Neural crest cell (in vitro differentiated cells): ENCODE measurements at regions not wholly inside any gene's neighbourhood (a gene's known extent, or its start where the extent isn't known, plus 50 kb on each side); places are given as distances from the start of the nearest gene placed in this dataset.

Source experiments
- DNase-seq: peaks from one replicate; pipeline ENCODE4 v3.0.0; 2021; ENCODE audit warnings: low read depth, mixed read lengths, low spot score
- H3K27ac Mint-ChIP-seq: one replicate; pipeline ENCODE4 v1.8.0; 2021; ENCODE audit warnings: mild to moderate bottlenecking, mixed read lengths; ENCODE audit not compliant: unreplicated experiment
- H3K27me3 Mint-ChIP-seq: 2 replicates; pipeline ENCODE4 v1.8.0; 2021; ENCODE audit warnings: low read depth, mild to moderate bottlenecking, mixed read lengths
- H3K36me3 Mint-ChIP-seq: 2 replicates; pipeline ENCODE4 v1.8.0; 2021; ENCODE audit warnings: low read depth, mild to moderate bottlenecking, mixed read lengths
- H3K4me1 Mint-ChIP-seq: 2 replicates; pipeline ENCODE4 v1.8.0; 2021; ENCODE audit warnings: mixed read lengths
- H3K4me3 Mint-ChIP-seq: one replicate; pipeline ENCODE4 v1.8.0; 2021; ENCODE audit warnings: mild to moderate bottlenecking, mixed read lengths
- H3K9me3 Mint-ChIP-seq: 2 replicates; pipeline ENCODE4 v1.8.0; 2021; ENCODE audit warnings: mixed read lengths
- TF ChIP-seq, protein P1 (sequence below): fragments of 200-600 bp; sonication (generic); conservative IDR thresholded peaks from 2 replicates; pipeline ENCODE4 v1.5.0; 2021; ENCODE audit warnings: antibody characterized with exemption, mild to moderate bottlenecking

DNA sequence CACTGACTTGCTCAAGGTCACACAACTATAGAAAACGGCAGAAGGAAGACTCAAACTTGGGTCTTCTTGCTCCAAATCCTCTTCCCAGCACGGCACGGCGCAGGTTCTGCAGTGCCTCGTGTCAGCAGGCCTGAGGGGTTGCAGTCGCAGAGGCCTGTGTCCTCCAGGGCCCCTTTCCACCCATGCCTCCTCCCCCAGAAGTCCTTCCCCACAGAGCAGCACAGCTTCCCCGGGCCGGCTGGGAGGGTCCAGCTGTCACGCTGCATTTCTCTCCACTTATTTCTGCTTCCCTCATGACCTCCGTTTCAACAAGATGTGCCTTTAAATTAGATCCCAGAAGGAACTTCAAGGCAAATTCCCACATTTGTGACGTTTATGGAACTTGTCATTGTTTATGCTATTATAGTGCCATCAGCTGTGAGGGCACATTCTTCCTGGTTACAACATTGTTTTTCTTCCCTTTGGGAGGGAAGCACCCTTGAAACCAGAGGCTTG is 148.4 kb downstream of the C5orf15 start:
- TF ChIP-seq, protein P1, sequence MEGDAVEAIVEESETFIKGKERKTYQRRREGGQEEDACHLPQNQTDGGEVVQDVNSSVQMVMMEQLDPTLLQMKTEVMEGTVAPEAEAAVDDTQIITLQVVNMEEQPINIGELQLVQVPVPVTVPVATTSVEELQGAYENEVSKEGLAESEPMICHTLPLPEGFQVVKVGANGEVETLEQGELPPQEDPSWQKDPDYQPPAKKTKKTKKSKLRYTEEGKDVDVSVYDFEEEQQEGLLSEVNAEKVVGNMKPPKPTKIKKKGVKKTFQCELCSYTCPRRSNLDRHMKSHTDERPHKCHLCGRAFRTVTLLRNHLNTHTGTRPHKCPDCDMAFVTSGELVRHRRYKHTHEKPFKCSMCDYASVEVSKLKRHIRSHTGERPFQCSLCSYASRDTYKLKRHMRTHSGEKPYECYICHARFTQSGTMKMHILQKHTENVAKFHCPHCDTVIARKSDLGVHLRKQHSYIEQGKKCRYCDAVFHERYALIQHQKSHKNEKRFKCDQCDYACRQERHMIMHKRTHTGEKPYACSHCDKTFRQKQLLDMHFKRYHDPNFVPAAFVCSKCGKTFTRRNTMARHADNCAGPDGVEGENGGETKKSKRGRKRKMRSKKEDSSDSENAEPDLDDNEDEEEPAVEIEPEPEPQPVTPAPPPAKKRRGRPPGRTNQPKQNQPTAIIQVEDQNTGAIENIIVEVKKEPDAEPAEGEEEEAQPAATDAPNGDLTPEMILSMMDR: no peak
- peaks cover 17% of the 10 kb centered on the region for H3K27me3 Mint-ChIP-seq
- no peaks in the 10 kb centered on the region for H3K9me3 Mint-ChIP-seq
- H3K36me3 Mint-ChIP-seq: no peaks in the 10 kb centered on the region
- H3K4me3 Mint-ChIP-seq: no peak overlapping the region
- DNase-seq: no peak
- no peak overlapping the region for H3K27ac Mint-ChIP-seq
- peaks cover 11% of the 10 kb centered on the region for H3K4me1 Mint-ChIP-seq

DNA sequence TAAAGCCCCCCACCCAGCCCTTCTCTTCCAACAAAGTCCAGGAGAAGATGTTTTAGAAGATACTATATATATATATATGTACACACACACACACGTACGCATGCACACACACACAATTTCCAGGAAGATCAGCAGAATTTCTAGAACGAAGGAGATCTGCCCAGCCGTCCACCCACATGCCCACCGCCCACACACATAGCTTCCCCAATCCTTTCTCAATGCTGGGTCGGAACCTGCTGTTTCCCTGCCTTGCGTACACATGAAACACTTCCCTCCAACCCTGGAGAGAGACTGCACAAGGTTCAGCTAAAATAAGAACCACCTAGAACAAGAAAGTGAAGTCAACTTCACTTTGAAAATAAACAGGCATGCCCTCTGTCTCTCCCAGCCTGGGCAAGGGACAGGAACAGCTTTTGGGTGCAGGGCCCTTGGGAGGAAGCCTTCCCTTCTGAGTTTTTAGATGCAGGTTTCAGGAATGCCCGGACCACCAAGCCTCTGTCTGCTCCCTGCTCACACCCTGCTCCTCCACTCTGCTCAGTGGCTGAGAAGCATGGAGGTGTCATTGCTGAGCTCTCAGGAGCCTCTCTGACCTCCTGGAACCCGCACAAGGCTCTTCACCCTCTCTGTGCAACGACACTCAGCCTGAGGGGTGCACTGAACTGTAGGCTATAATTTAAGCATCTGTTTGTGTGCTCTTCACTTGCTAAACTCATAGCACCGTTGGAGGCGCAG is 149.4 kb downstream of the C5orf15 start:
- Mint-ChIP-seq H3K27me3 (peaks cover 18% of the 10 kb centered on the region), H3K4me3 (no peak overlapping the region), H3K9me3 (no peaks in the 10 kb centered on the region), H3K27ac (no peak overlapping the region), H3K4me1 (peaks cover 11% of the 10 kb centered on the region), H3K36me3 (no peaks in the 10 kb centered on the region)
- no peak for DNase-seq
- TF ChIP-seq, protein P1: no peak

DNA sequence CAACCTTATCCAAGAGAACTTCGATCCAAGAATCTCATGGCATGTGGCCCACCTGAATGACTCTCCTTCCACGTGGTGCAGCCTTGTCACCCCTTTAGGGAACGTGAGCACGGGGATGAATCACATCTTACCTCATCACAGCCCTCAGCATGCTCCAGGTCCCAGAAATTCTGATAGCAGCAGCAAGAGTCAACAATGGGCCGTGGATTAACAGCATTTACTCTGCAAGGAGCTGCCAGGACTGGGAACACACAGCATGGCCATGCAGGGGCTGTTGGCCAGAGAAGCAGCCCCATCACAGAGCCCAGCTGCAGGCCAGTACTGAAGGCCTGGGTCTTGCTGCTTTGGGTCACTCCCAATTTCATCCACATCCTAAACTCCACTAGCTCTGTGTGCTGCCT is 150.4 kb downstream of the C5orf15 start:
- TF ChIP-seq, protein P1: no peak
- no peak overlapping the region for H3K4me3 Mint-ChIP-seq
- no peaks in the 10 kb centered on the region for H3K36me3 Mint-ChIP-seq
- DNase-seq: no peak
- H3K27ac Mint-ChIP-seq: no peak overlapping the region
- peaks cover 24% of the 10 kb centered on the region for H3K27me3 Mint-ChIP-seq
- H3K4me1 Mint-ChIP-seq: peaks cover 11% of the 10 kb centered on the region
- no peaks in the 10 kb centered on the region for H3K9me3 Mint-ChIP-seq

DNA sequence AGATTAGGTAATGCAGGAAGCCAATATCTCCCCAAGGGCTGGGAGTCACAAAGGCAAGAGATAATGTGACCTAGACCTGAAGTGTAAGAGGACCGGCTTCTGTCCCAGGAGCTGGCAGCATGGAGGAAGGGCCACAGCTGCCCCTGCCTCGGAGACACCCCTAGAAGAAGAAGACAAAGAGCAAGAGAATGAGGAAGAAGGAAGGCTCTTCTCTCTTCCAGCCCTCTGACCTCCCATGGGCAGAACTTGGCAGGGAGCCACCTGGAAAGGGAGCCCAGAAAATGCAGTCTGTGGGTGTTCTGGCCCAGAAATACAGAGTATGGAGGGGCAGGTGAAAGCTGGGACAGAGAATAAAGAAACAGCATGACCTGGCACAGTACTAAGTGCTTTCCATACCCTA is 151.0 kb downstream of the C5orf15 start:
- no peaks in the 10 kb centered on the region for H3K9me3 Mint-ChIP-seq
- no peak for DNase-seq
- H3K36me3 Mint-ChIP-seq: no peaks in the 10 kb centered on the region
- H3K27me3 Mint-ChIP-seq: peaks cover 21% of the 10 kb centered on the region
- peaks cover 11% of the 10 kb centered on the region for H3K4me1 Mint-ChIP-seq
- TF ChIP-seq, protein P1: no peak
- no peak overlapping the region for H3K27ac Mint-ChIP-seq
- H3K4me3 Mint-ChIP-seq: no peak overlapping the region

DNA sequence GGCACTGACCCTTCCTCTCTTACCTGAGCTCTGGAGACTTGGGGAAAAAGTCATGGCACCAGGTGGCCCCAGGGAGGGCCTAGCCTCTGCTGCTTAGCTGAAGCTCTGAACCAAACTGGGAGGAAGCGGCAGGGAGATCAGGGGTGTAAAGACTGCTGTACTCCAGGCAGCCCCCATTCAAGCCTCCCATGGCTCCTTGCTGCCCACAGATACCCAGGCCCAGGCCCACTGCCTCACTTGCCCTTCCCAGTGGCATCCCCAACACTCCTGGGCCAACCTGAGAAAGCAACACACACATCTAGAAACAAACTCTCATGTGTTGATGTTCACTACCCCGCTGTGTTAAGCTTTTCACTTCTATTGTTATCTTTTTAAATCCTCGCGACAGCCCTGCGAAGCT is 151.6 kb downstream of the C5orf15 start:
- peaks cover 21% of the 10 kb centered on the region for H3K27me3 Mint-ChIP-seq
- H3K9me3 Mint-ChIP-seq: no peaks in the 10 kb centered on the region
- H3K27ac Mint-ChIP-seq: no peak overlapping the region
- no peak for DNase-seq
- H3K4me1 Mint-ChIP-seq: peaks cover 11% of the 10 kb centered on the region
- no peaks in the 10 kb centered on the region for H3K36me3 Mint-ChIP-seq
- H3K4me3 Mint-ChIP-seq: no peak overlapping the region
- TF ChIP-seq, protein P1: no peak
